Left ventricle myocardium inferior (tissue), 1 donor: ENCODE measurements at regions not wholly inside any gene's neighbourhood (a gene's known extent, or its start where the extent isn't known, plus 50 kb on each side); places are given as distances from the start of the nearest gene placed in this dataset.

ENCODE experiments used
- DNase-seq: peaks from one replicate; pipeline ENCODE4 v3.0.0-alpha.2; 2020
- H3K27ac ChIP-seq: fragments of 200-600 bp; replicated peaks from 2 replicates; pipeline ENCODE4 v1.8.0; 2021
- H3K27me3 ChIP-seq: fragments of 200-600 bp; 2 replicates; pipeline ENCODE4 v1.8.0; 2021; ENCODE audit warnings: low read depth
- H3K36me3 ChIP-seq: fragments of 200-600 bp; 2 replicates; pipeline ENCODE4 v1.8.0; 2021
- H3K4me1 ChIP-seq: fragments of 200-600 bp; 2 replicates; pipeline ENCODE4 v1.8.0; 2021
- H3K4me3 ChIP-seq: fragments of 200-600 bp; 2 replicates; pipeline ENCODE4 v1.8.0; 2021; ENCODE audit warnings: mild to moderate bottlenecking, moderate library complexity
- H3K9me3 ChIP-seq: fragments of 200-600 bp; replicated peaks from 2 replicates; pipeline ENCODE4 v1.8.0; 2021
- CTCF ChIP-seq: fragments of 200-600 bp; IDR thresholded peaks from 2 replicates; pipeline ENCODE4 v1.8.0; 2021; ENCODE audit warnings: antibody characterized with exemption, mild to moderate bottlenecking, borderline replicate concordance
- intact Hi-C: fragments of 100-400 bp; cut with micrococcal nuclease; formaldehyde crosslinking; loops from one replicate; pipeline ENCODE4 v1.11.0; 2022
- donor health status: DM: no; HTN: yes; CAD: no; lungs with severe emphysema.

GRCh38 chr11:91308069-91308468 lies 916.5 kb upstream of the FAT3 start:
- Histone ChIP-seq H3K27ac (no peak overlapping the region), H3K4me1 (no peaks in the 10 kb centered on the region), H3K9me3 (no peaks in the 10 kb centered on the region), H3K36me3 (no peaks in the 10 kb centered on the region), H3K4me3 (no peak overlapping the region), H3K27me3 (no peaks in the 10 kb centered on the region)
- DNase-seq: no peak
- intact Hi-C loops: no loop called here
- TF ChIP-seq CTCF: no peak

DNA sequence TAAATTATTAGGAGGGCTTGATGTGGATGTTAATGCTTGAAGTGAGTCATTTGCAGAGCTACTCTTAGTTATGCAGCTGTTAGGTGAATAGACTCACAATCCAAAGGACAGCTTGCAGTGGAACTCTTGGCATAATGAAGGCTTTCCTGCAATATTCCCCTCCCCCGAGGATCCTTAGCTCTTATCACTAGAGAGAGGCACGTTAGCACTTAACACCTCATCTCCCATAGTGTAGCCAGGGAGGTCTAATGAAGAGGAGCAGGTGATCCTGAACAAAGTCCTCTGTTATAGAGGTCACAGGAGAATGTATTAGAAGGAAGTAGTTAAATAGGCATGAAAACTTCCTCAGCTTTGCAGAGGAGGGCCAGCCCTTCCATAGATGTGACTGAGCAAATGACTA lies 919.2 kb upstream of the FAT3 start:
- no peaks in the 10 kb centered on the region for H3K4me1 ChIP-seq
- no peak for TF ChIP-seq CTCF
- H3K4me3 ChIP-seq: no peak overlapping the region
- H3K27ac ChIP-seq: no peak overlapping the region
- no peak for DNase-seq
- no peaks in the 10 kb centered on the region for H3K36me3 ChIP-seq
- H3K27me3 ChIP-seq: no peaks in the 10 kb centered on the region
- intact Hi-C loops: no loop called here
- no peaks in the 10 kb centered on the region for H3K9me3 ChIP-seq

DNA sequence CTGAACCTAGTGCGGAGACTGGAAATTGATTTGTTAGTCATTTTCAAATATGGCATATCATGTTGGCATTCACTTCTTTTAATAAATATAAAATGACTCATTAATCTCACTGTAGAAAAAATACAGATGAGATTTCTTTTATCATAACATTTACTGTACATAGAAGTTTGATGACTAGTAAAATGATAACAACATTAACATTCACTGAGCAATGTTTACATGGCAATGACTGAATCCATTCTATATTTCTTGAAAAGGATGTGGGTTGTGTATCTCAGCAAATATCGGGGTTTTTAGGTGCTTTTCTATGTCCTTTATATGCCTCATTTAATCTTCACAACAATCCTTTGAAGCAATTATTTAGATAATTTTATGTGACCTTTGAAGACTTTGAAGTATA lies 920.9 kb upstream of the FAT3 start:
- intact Hi-C loops: no loop called here
- TF ChIP-seq CTCF: no peak

GRCh38 chr11:91299980-91300379 lies 924.6 kb upstream of the FAT3 start:
- H3K4me3 ChIP-seq: no peak overlapping the region
- DNase-seq: no peak

More for the DNA sequence above, 920.9 kb upstream of the FAT3 start:
- no peaks in the 10 kb centered on the region for H3K4me1 ChIP-seq
- no peaks in the 10 kb centered on the region for H3K9me3 ChIP-seq
- no peaks in the 10 kb centered on the region for H3K27me3 ChIP-seq
- no peak overlapping the region for H3K4me3 ChIP-seq
- no peak overlapping the region for H3K27ac ChIP-seq
- no peak for DNase-seq
- no peaks in the 10 kb centered on the region for H3K36me3 ChIP-seq

DNA sequence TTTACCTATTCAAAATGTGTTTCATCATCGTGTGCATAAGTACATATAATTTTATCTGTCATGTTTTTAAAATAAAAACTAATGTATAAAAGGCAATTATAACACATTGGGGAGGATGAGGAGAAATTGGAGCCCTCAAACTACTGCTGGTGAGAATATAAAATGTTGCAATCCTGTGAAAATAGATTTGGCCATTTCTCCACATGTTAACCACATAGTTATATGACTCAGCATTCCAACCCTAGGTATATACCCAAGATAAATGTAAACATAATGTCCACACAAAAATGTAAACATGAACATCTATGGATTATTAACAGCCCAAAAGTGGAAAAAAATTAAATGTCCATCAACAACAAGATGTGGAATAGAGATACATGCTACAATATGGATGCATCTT lies 928.0 kb upstream of the FAT3 start:
- TF ChIP-seq CTCF: no peak
- Histone ChIP-seq H3K27me3 (no peaks in the 10 kb centered on the region), H3K36me3 (no peaks in the 10 kb centered on the region), H3K4me1 (no peaks in the 10 kb centered on the region), H3K27ac (no peak overlapping the region), H3K4me3 (no peak overlapping the region), H3K9me3 (no peaks in the 10 kb centered on the region)
- no peak for DNase-seq
- intact Hi-C loops: no loop called here

More at GRCh38 chr11:91299980-91300379, 924.6 kb upstream of the FAT3 start:
- Histone ChIP-seq H3K36me3 (no peaks in the 10 kb centered on the region), H3K9me3 (no peaks in the 10 kb centered on the region), H3K4me1 (no peaks in the 10 kb centered on the region), H3K27ac (no peak overlapping the region), H3K27me3 (no peaks in the 10 kb centered on the region)
- intact Hi-C loops: no loop called here
- TF ChIP-seq CTCF: no peak

DNA sequence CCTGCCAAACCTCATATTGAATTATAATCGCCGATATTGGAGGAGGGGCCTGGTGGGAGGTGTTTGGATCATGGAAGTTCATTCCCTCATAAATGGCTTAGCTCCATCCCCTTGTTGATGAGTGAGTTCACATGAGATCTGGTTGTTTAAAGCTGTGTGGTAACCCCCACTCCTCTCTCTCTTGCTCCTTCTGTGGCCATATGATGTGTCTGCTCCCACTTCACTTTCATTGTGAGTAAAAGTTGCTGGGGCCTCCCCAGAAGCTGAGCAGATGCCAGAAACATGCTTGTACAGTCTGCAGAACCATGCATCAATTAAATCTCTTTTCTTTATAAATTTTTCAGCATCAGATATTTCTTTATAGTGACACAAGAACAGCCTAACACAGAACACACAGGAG lies 929.0 kb upstream of the FAT3 start:
- TF ChIP-seq CTCF: no peak
- H3K36me3 ChIP-seq: no peaks in the 10 kb centered on the region
- no peak overlapping the region for H3K27ac ChIP-seq
- no peaks in the 10 kb centered on the region for H3K9me3 ChIP-seq
- H3K4me1 ChIP-seq: no peaks in the 10 kb centered on the region
- H3K4me3 ChIP-seq: no peak overlapping the region
- DNase-seq: no peak
- no peaks in the 10 kb centered on the region for H3K27me3 ChIP-seq
- intact Hi-C loops: no loop called here
